RPMI8226 (cell line): ENCODE measurements at regions not wholly inside any gene's neighbourhood (a gene's known extent, or its start where the extent isn't known, plus 50 kb on each side); places are given as distances from the start of the nearest gene placed in this dataset.
"Not testable (repeated sequence)": the region's sequence is repeated elsewhere in the genome, so short reads cannot be mapped to it uniquely, and the experiment has no call there.

Experiments
- DNase-seq: peaks from one replicate; pipeline ENCODE4 v3.0.0-alpha.2; 2015

DNA sequence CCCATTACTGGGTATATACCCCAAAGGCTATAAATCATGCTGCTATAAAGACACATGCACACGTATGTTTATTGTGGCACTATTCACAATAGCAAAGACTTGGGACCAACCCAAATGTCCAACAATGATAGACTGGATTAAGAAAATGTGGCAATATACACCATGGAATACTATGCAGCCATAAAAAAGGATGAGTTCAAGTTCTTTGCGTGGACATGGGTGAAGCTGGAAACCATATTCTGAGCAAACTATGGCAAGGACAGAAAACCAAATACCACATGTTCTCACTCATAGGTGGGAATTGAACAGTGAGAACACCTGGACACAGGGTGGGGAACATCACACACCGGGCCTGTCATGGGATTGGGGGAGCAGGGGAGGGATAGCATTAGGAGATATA is 54.4 kb upstream of the MUCL1 start:
- DNase-seq = not testable (repeated sequence)

DNA sequence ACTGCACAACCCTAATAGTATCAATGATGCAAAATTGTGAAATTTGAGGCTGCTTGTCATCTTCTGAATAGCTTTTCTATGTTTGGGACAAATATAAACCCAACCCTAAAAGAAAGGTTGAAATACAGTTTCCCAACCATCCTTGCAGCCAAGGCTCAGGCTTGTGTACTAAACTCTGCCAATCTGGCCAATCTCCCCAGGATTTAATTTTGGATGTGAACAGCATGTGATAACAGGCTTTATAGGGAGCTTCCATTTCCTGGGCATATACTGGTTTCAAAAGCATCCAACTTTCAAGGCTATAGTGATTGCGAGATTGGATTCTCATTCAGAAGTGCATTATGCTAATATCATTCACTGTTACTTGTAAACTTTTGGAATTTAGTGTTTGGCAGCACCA is 55.7 kb upstream of the MUCL1 start:
- no peak for DNase-seq

DNA sequence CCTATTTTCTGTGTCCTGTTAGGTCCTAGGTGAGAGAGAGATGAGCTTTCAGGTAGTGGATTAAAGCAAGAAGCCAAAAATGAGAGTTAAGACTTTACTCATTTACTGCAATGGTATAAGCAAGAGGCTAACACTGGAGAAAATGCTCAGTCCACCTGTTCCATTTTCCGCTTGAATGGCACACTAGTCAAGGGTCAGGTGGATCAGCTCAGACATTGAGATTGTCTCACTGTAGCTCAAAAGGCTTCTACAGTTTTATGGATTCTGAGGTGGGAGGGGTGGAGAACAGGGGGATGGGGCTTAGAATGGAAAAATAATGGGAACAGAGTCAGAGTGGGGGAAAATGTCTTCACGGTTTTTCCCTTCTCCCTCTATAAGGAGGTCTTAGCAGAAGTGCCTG is 57.3 kb upstream of the MUCL1 start:
- DNase-seq = no peak

DNA sequence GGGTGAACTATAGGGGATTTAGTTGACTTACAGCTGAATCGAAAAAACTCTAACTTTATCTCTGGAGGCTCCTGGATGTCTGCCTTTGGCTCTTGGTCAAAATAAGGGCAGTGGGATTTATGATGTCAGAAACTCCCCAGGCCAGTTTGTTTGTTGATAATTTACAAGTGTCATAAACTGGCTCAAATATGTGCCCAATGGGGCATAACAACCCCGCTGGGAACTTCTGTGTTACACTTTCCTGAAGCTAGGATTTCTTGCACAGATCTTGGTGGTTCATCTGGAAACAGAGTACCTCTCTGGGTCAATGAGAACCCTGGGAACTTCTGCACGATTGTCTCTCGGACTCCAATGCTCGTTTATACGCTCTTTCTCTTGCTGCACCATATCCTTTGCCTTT is 58.7 kb upstream of the MUCL1 start:
- DNase-seq = no peak

DNA sequence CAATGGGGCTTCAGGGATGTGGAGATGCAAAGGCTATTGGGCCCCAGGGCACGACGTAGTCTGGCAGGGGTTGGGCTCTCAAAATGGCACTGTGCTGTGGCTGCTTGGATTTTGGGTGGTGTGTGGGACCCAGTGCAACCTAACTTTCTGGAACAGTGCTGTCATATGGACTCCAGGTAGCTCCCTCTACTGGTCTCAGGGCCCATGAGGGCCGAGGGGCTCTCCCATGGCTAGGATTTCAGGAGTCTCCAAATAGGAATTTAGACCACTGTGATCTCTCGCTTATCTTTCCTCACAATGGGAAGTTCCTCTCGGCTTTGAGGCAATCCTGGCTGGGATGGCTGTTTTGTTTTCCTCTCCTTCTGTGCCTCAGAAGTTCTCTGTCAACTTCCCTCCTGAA is 68.2 kb upstream of the MUCL1 start:
- DNase-seq = no peak

DNA sequence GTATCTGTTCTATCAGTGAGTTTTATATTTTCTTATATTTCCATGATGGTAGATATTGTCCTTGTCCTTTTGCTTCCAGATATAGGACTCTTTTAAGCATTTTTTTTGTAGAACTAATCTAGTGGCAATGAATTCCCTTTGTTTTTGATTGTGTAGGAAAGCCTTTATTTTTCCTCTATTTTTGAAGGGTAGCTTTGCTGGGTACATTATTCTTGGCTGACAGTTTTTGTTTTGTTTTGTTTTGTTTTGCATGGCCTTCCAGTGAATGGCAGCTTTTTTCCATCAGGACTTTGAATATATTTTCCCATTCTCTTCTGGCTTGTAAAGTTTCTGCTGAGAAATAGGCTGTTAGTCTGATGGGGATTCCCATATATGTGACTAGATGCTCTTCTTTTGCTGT is 70.2 kb upstream of the MUCL1 start:
- no peak for DNase-seq

DNA sequence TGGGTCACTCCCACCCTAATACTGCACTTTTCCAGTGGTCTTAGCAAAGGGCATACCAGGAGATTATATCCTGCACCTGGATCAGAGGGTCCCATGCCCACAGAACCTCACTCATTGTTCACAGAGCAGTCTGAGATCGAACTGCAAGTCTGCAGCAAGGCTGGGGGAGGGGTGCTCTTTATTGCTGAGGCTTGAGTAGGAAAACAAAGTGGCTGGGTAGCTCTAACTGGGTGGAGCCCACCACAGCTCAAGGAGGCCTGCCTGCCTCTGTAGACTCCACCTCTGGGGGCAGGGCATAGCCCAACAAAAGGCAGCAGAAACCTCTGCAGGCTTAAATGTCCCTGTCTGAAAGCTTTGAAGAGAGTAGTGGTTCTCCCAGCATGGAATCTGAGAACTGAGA is 77.3 kb upstream of the MUCL1 start:
- DNase-seq = not testable (repeated sequence)

DNA sequence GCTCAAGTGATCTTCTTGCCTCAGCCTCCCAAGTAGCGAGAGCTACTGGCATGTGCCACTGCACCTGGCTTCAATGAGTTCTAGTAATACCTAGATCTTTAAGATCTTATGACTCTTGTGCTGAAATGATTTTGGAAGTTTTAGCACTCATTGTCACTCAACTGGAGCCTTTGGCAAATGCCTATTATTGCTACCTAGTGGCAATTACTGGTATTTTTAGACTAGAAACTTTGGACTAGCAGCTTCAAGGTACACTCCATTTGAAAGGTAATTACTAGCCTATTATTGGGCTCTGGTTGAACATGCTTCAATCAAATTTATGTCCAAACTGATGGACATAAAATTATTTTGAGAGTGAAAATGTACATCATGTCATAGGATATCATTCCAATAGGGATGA is 80.7 kb upstream of the MUCL1 start:
- DNase-seq = no peak

DNA sequence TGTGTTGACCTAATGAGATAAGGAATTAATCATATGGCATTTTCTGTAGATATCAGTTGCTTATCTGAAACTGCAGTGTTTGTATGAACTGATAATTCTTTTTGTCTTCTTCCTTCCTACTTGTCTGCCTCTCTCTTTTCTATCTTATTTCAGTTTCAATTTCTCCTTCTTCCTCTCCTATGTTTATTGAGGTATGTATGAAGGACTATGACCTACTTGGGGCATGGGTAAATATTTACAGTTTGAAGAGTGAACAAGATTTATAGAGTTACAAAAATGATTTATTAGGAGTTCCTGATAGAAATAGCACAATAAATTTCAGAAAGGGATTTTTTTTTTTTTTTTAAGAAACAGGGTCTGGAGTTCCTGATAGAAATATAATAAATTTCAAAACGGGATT is 88.7 kb upstream of the MUCL1 start:
- DNase-seq = no peak

DNA sequence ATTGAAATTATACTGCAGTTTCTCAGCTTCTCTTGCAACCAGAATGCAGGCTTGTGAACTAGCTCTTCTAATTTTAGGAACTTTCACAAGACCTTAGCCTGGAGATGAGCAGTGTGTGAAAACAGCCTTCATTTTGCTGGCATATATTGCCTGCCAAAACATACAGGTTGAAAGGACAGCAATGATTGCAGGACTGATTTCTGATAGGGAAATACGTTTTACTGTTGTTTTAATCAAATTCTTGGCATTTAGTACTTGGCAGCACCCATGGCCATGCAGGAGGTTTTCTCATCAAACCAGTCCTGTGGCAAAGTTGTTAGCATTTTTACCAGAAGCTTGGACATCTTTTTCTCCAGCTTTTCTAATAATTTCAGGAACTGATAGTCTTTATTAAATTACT is 91.9 kb upstream of the MUCL1 start:
- DNase-seq = no peak

DNA sequence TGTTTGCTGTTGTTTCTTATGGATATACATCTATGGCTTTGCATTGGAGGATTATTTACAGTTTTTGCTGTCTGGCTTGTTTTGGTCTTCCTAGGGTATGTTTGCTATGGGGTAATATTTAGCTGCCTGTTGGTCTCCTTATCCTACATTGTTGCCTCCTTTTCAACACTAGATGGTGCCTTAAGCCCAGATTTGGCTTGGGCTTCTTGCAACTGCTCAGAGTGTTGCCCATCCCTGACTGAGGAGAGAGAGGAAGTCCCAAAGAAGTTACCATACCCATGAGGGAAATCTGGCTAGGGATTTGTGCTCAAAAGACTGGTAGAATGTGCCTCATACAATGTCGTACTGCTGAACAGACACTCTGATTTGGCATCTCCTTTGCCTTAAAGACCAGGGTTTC is 94.6 kb upstream of the MUCL1 start:
- DNase-seq = peak; percentile 8

DNA sequence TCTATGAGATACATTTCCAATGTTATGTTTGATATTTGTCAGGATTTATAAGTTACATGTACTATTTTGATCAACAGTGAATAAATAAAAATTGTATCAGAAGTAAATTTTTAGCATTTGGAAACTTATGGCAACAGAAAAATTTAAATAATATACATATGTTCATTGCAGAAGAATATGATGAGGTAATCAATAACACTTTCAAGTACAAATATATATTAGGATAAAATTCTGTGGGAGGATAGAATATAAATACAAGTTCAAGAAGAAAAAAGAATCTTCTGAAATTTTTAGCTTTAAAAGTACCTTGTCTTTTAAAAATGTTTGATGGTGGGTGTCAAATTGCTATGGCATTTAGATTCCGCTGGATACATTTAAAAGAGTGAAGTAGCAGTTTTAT is 102.8 kb upstream of the MUCL1 start:
- DNase-seq = no peak

DNA sequence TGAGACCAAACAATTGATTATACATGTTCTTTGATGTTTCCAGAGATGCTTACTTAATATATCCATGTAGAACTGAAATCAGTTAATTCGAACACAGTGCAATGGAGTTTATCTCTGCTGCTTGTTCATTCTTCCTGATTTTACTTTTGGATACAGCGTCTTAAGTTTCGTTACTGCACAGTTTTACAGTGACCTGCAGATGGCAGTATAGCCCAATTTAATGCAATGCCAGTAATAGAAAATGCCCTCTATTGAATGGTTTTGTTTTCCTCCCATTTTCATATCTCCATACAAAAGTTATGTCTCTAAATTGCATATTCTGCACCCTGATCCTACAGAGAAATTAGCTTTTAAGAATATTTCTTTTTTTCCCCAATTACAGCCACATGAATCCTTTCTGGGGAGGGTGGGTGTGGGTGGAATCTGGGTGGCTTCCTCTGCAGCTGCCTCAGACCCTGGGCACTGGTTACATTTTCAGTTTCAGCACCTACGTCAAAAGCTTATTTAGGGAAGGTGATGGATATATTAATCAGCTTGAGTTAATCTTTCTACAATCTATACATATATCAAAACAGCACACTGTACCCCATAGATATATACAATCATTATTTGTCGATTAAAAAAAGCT is 101.1 kb upstream of the DCD start:
- peak; percentile 63 for DNase-seq

DNA sequence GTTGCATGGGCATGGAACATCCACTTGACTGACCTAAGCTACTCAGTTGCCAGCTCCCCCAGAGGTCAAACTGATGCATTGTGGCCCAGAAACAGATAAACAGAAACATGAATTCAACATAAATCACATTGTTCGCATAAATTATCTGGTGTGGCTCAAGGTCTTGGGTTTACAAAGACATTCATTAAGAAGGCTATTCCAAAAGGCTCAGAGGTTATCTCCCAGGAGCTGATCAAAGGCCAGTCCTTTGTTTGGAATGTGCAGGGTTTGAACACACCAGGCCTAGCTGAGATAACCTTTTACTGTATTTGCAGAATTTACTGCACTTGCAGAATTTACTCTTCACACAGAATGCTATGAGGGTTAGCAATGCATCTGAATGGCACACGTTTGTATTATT is 96.4 kb upstream of the DCD start:
- DNase-seq = no peak

DNA sequence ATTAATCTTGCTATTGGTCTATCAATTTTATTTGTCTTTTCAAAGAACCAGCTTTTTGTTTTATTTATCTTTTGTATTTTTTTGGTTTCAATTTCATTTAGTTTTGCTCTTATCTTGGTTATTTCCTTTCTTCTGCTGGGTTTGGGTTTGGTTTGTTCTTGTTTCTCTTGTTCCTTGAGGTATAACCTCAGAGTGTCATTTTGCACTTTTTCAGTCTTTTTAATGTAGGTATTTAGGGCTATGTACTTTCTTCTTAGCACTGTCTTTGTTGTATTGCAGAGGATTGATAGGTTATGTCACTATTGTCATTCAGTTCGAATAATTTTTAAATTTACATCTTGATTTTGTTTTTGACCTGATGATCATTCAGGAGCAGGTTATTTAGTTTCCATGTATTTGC is 92.7 kb upstream of the DCD start:
- no peak for DNase-seq

DNA sequence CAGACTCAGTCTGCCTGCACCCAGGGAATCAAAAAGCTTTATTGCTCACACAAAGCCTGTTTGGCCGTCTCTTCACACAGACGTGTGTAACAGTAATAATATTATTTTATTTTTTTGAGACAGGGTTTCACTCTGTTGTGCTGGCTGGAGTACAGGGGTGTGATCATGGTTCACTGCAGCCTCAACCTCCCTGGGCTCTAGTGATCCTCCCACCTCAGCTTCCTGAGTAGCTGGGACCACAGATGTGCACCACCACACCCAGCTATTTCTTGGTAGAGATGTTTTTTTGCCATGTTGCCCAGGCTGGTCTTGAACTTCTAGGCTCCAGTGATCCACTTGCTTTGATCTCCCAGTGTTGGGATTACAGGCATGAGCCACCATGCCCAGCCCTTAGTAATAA is 88.4 kb upstream of the DCD start:
- DNase-seq = no peak

DNA sequence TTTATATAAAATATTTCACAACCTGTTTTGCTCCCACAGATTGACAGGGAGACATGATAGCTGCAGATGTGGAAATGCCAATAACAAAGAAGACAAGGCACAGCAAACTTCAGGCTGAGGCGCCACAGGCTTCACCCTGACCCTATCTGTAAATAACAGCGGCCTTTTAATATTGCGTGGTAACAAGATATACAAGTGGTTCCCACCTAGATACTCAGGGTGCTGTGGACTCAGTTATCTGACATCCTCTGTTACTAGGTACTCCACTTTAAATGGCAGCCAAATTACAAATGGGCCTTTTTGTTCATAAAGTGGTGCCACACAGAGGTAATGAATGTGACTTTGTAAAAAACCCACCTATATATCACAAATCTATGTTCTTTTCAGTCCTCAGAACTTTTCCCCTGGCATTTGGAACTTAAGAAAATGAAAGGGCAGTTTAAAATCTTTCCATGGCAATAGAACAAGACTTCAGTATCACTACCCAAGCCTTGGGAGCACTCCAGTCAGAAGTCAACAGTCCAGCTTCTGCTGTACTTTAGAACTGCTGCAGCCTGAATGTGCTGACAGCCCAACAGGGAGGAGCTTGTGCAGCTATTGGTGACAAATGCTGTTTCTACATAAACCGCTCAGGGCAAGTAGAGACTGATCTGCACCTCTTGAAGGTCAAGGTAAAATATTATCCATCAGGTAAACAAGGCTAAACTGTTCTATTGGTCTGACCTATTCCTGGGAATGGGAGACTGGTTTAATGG is 86.2 kb upstream of the DCD start:
- DNase-seq = no peak

DNA sequence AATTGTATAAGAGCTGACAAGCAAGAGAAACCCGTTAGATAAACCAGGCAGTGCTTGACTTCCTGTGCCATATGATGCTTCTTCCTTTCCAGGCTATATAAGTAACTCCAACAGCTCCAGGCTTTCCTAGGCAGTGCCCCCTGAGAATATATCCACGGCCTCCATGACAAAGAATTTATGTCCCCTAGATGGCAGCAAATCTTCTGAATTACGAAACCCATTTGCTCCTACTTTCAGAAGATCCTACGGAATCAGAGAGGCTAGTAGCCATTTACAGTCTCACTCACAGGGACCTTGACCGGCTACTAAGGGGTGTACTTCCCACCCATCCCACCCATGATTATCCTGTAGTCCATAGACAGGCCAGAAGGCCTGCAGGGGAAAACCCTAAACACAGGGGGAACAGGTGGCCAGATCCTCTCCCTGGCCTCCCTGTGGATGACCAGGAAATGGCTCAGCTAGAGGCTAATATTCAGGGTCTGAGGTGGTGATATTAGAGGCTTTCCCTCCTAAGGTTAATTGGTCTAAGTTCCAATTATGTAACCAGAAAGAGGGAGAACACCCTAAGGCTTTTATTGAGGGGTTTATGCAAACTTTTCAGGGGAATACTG is 77.2 kb upstream of the DCD start:
- peak; percentile 31 for DNase-seq

DNA sequence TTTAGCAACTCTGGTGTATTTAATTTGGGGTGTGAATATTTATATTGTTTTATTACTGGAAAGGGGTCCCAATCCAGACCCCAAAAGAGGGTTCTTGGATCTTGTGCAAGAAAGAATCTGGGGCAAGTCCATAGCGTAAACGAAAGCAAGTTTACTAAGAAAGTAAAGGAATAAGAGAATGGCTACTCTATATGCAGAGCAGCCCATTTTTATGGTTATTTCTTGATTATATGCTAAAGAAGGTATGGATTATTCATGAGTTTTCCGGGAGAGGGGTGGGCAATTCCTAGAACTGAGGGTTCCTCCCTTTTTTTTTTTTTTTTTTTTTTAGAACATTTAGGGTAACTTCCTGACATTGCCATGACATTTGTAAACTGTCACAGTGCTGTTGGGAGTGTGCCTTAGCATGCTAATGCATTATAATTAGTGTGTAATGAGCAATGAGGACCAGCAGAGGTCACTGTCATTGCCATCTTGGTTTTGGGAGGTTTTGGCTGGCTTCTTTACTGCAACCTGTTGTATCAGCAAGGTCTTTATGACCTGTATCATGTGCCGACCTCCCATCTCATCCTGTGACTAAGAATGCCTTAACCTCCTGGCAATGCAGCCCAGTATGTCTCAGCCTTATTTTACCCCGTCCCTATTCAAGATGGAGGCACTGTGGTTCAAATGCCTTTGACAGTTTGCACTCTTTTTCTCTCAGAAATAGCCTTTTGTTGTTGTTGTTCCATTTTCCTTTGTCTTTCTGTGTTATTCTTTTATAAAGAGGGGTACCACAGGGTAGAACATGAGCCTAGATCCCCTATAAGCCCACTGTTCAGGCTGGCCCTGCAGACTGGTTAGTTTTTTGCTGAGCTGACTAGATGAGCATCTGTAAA is 75.5 kb upstream of the DCD start:
- peak; percentile 50 for DNase-seq

DNA sequence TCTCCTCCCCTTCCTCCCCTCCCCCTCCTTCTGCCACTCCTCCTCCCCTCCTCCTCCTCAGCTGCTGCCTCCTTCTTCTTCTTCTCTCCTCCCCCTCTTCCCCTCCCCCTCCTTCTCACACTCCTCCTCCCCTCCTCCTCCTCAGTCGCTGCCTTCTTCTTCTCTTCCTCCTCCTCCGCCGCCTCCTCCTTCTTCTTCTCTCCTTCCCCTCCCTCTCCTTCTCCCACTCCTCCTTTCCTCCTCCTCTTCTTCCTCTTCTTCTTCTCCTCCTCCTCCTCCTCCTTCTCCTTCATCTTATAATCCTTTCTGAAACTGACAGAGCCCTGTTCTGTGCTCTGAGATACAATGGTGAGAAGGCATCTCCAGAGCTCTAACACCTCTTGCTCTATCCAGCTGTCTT is 73.1 kb upstream of the DCD start:
- DNase-seq = no peak

DNA sequence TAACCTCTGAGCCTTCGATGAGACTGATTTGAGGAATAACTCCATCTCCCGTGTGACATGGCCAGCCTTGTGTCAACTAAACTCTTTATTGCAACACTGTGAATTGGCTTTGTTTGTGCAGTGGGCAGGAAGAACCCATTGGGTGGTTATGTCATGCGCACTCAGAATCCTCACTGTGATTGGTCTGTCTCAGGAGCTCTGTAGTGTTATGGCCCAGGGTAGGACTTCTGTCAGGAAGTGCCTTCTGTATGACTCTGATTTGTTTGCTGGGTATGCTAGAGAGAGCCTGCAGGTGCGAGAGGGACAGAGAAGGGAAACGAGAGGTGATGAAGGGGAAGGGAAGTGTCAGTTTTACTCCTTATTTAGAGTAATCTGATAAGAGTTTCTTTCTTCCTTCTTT is 71.5 kb upstream of the DCD start:
- no peak for DNase-seq

DNA sequence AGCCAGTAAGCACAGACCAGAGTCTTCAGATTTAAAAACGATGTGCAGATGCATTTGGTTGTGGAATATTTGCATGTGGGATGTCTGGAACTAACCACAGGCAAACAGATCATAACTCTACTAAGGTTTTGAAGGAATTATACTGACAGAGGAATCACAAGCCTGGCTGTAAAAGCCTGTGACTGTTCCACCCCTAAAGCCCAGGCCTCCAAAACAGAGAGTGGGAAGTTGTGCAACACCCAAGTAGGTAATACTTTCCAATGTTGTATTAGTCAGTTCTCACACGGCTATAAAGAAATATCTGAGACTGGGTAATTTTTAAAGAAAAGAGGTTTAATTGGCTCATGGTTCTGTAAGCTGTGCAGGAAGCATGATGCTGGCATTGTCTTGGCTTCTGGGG is 68.1 kb upstream of the DCD start:
- DNase-seq = no peak

DNA sequence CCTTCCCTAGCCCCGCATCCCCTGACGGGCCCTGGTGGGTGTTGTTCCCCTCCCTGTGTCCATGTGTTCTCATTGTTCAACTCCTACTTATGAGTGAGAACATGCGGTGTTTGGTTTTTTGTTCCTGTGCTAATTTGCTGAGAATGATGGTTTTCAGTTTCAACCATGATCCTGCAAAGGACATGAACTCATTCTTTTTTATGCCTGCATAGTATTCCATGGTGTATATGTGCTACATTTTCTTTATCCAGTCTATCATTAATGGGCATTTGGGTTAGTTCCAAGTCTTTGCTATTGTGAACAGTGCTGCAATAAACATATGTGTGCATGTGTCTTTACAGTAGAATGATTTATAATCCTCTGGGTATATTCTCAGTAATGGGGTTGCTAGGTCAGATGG is 65.7 kb upstream of the DCD start:
- DNase-seq = not testable (repeated sequence)

DNA sequence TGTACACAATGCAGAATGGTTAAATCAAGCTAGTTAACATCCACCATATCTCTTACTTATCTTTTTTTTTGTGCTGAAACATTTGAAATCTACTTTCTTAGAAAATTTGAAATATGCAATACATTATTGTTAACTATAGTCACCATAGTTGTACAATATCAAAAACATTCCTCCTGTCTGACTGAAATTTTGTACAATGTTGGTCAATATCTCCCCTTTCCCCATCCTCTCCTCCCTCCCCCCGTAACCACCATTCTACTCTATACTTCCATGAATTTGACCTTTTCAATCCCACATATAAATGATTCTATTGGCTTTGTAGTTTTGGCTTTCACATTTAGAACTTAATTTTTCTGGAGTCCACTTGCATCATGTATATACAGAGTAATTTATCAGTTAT is 63.5 kb upstream of the DCD start:
- no peak for DNase-seq
